Lower leg skin (tissue), 4 donors: ENCODE measurements at regions not wholly inside any gene's neighbourhood (a gene's known extent, or its start where the extent isn't known, plus 50 kb on each side); places are given as distances from the start of the nearest gene placed in this dataset.

Experiments
- DNase-seq, 2 donors: peaks; one replicate each; pipeline ENCODE4 v3.0.0-alpha.2; 2019; ENCODE audit warnings: low spot score in 2 of 2
- H3K4me3 ChIP-seq: fragments of 200-600 bp; sonication (generic); 2 replicates; pipeline ENCODE4 v1.5.1; 2017; ENCODE audit warnings: mild to moderate bottlenecking, low read depth; ENCODE audit not compliant: poor library complexity, severe bottlenecking
- CTCF ChIP-seq, 3 donors: fragments of 450-650 bp; IDR thresholded peaks; one replicate each; pipeline ENCODE4 v1.5.1; 2016; ENCODE audit warnings: antibody characterized with exemption in 3 of 3, mild to moderate bottlenecking in 3 of 3, moderate library complexity in 2 of 3
- POLR2A ChIP-seq, 2 donors: fragments of 450-650 bp; IDR thresholded peaks; one replicate each; pipeline ENCODE4 v1.6.1; 2016 to 2017; ENCODE audit warnings: antibody characterized with exemption in 2 of 2, mild to moderate bottlenecking in 1 of 2, moderate library complexity in 1 of 2
- WGBS, 2 donors: methylation state at CpG; one replicate each; pipeline ENCODE4 v1.1.5; 2018; 5-methylcytosine and 5-hydroxymethylcytosine counted together
- intact Hi-C: fragments of 100-400 bp; cut with DNase I; formaldehyde crosslinking; loops from one replicate; pipeline ENCODE4 v1.15.0; 2023; ENCODE audit warnings: low total_unique reads

GRCh38 chr22:49164773-49165320 is 662.8 kb downstream of the BRD1 start:
- intact Hi-C loops = no loop called here
- no peak for TF ChIP-seq CTCF (IDR thresholded peaks at IDR 0.05)
- no peak for TF ChIP-seq POLR2A (IDR thresholded peaks at IDR 0.05)
- H3K4me3 ChIP-seq = no peak overlapping the region
- WGBS, 2 donors = 29 to 37% methylated on average over 8 to 12 of the region's 14 CpGs
- DNase-seq = no peak

- DNase-seq = no peak
- no peak for TF ChIP-seq CTCF (IDR thresholded peaks at IDR 0.05)
- no peak for TF ChIP-seq POLR2A (IDR thresholded peaks at IDR 0.05)
- intact Hi-C loops = no loop called here
- WGBS, 2 donors = 61 to 67% methylated on average over 24 to 25 of the region's 25 CpGs
- H3K4me3 ChIP-seq = no peak overlapping the region
Measured at GRCh38 chr22:49163960-49164690, 663.5 kb downstream of the BRD1 start.

GRCh38 chr22:49163258-49163959 is 664.3 kb downstream of the BRD1 start:
- intact Hi-C loops = no loop called here
- TF ChIP-seq CTCF (IDR thresholded peaks at IDR 0.05) (no peak), POLR2A (IDR thresholded peaks at IDR 0.05) (no peak)
- no peak for DNase-seq
- no peak overlapping the region for H3K4me3 ChIP-seq
- 79 to 82% methylated on average over 18 to 20 of the region's 20 CpGs for WGBS, 2 donors

GRCh38 chr22:49162841-49163240 is 664.8 kb downstream of the BRD1 start:
- DNase-seq = no peak
- WGBS, 2 donors = 70 to 88% methylated on average over 16 of the region's 16 CpGs
- no peak for TF ChIP-seq POLR2A (IDR thresholded peaks at IDR 0.05)
- TF ChIP-seq CTCF (IDR thresholded peaks at IDR 0.05) = no peak
- no peak overlapping the region for H3K4me3 ChIP-seq
- intact Hi-C loops = no loop called here

GRCh38 chr22:49161002-49161850 is 666.4 kb downstream of the BRD1 start:
- 83 to 85% methylated on average over 25 of the region's 25 CpGs for WGBS, 2 donors
- H3K4me3 ChIP-seq = no peak overlapping the region
- TF ChIP-seq POLR2A (IDR thresholded peaks at IDR 0.05) = no peak
- DNase-seq = no peak
- intact Hi-C loops = no loop called here
